SJSA1 (cell line): ENCODE measurements at regions not wholly inside any gene's neighbourhood (a gene's known extent, or its start where the extent isn't known, plus 50 kb on each side); places are given as distances from the start of the nearest gene placed in this dataset.
"Not testable (repeated sequence)": the region's sequence is repeated elsewhere in the genome, so short reads cannot be mapped to it uniquely, and the experiment has no call there.

Experiments
- DNase-seq, 2 experiments: peaks; one replicate each; pipeline ENCODE4 v3.0.0-alpha.2; 2015 to 2020; ENCODE audit warnings: low spot score in 2 of 2, low read depth in 1 of 2
- H3K27ac ChIP-seq: fragments of 250-450 bp; sonication (Bioruptor Pico); 2 replicates; pipeline ENCODE4 v1.5.1; 2020; ENCODE audit warnings: mild to moderate bottlenecking, moderate library complexity
- H3K27me3 ChIP-seq: fragments of 250-450 bp; sonication (Bioruptor Pico); replicated peaks from 2 replicates; pipeline ENCODE4 v1.5.1; 2020; ENCODE audit warnings: mild to moderate bottlenecking, moderate library complexity
- H3K36me3 ChIP-seq: fragments of 250-450 bp; sonication (Bioruptor Pico); 2 replicates; pipeline ENCODE4 v1.5.1; 2020; ENCODE audit warnings: mild to moderate bottlenecking
- H3K4me1 ChIP-seq: fragments of 250-450 bp; sonication (Bioruptor Pico); replicated peaks from 2 replicates; pipeline ENCODE4 v1.6.1; 2021; ENCODE audit warnings: mild to moderate bottlenecking
- H3K4me3 ChIP-seq: fragments of 250-450 bp; sonication (Bioruptor Pico); 2 replicates; pipeline ENCODE4 v1.5.1; 2020; ENCODE audit warnings: mild to moderate bottlenecking
- H3K9me3 ChIP-seq: fragments of 250-450 bp; sonication (Bioruptor Pico); replicated peaks from 2 replicates; pipeline ENCODE4 v1.5.1; 2020; ENCODE audit warnings: mild to moderate bottlenecking

DNA sequence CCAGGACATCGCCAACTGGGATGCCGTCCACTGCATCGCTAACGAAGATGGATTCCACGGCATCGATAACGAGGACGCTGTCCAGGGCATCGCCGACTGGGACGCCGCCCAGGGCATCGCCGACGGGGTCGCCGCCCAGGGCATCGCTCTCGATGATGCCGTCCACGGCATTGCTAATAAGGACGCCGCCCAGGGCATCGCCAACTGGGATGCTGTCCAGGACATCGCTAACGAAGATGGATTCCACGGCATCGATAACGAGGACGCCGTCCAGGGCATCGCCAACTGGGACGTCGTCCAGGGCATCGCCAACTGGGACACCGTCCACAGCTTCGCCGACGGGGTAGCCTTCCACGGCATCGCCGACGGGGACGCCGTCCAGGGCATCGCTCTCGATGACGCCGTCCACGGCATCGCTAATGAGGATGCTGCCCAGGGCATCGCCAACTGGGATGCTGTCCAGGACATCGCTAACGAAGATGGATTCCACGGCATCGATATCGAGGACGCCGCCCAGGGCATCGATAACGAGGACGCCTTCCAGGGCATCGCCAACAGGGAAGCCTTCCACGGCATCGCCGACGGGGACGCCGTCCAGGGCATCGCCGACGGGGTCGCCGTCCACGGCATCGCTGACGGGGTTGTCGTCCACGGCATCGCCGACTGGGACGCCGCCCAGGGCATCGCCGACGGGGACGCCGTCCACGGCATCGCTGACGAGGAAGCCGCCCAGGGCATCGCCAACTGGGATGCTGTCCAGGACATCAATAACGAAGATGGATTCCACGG lies 948.4 kb downstream of the TUBA3C start:
- Histone ChIP-seq H3K27ac (no peak overlapping the region), H3K36me3 (no peaks in the 10 kb centered on the region), H3K9me3 (no peaks in the 10 kb centered on the region), H3K27me3 (no peaks in the 10 kb centered on the region), H3K4me3 (no peak overlapping the region), H3K4me1 (no peaks in the 10 kb centered on the region)
- no peak for DNase-seq

DNA sequence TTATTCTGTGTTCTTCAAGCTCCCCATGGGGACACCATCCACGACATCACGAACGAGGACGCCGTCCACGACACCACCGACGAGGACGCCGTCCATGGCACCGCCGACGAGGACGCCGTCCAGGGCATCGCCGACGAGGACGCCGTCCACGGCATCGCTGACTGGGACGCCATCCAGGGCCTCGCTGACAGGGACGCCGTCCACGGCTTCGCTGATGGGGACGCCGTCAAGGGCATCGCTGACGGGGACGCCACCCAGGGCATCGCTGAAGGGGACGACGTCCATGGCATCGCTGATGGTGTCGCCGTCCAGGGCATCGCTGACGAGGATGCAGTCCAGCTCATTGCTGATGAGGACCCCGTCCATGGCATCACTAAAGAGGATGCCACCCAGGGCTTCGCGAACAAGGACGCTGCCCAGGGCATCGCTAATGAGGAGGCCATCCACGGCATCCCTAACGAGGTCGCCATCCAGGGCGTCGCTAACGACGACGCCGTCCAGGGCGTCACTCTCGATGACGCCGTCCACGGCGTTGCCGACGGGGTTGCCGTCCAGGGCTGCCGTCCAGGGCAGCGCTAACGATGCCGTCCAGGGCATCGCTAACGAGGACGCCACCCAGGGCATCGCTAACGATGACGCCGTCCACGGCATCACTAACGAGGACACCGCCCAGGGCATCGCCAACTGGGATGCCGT lies 949.2 kb downstream of the TUBA3C start:
- no peak for DNase-seq
- H3K4me3 ChIP-seq: no peak overlapping the region

DNA sequence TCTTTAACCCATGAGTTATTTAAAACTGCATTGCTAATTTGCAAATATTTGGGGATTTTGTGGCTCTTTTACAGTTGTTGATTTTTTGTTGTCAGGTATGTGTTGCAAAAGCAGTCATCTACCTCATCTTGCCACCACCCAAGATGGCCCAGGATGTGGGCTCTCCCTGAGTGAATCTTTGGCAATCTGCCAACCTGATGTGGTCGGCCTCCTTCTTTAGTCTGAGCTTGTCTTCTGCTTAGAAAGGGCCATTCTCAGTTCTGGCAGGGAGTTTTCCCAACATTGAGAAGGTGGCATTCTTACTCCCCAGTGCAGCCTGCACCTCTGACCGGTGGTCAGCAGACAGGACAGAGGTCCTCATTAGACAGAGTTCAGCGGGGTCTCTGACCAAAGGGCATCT lies 957.2 kb downstream of the TUBA3C start:
- not testable (repeated sequence) for H3K9me3 ChIP-seq, H3K4me3 ChIP-seq, DNase-seq, H3K4me1 ChIP-seq, H3K36me3 ChIP-seq, H3K27me3 ChIP-seq, H3K27ac ChIP-seq

More for the DNA sequence above, 949.2 kb downstream of the TUBA3C start:
- no peak overlapping the region for H3K27ac ChIP-seq
- H3K4me1 ChIP-seq: no peaks in the 10 kb centered on the region
- H3K36me3 ChIP-seq: no peaks in the 10 kb centered on the region
- H3K27me3 ChIP-seq: no peaks in the 10 kb centered on the region
- H3K9me3 ChIP-seq: no peaks in the 10 kb centered on the region

DNA sequence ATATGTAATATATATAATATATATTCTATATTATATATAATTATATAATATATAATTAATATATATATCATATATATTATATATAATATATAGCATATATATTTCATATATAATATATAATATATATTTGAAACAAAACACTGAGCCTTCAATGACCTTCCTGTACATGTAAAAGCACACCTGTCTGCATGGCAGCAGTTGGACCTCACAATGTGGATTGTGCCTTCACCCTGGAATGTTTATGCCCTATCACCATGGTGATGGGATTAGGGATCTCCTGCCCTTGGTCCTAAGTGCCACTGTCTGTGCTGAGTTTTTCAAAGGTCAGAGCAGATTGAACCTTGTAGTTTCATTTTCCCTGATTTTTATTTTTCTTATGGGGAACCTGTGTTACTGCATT lies 966.9 kb downstream of the TUBA3C start:
- not testable (repeated sequence) for H3K27me3 ChIP-seq, H3K27ac ChIP-seq, H3K36me3 ChIP-seq, H3K9me3 ChIP-seq, DNase-seq, H3K4me1 ChIP-seq, H3K4me3 ChIP-seq

DNA sequence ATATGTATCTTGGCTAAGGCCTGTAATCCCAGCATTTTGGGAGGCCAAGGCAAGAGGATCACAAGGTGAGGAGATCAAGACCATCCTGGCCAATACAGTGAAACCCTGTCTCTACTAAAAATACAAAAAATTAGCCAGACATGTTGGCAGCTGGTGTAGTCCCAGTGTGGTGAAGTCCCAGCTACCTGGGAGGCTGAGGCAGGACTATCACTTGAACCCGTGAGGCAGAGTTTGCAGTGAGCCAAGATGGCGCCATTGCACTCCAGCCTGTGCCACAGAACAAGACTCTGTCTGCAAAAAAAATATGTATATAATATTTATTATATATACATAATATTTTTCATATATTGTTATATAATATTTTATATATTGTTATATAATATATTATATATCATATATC lies 968.1 kb downstream of the TUBA3C start:
- H3K27ac ChIP-seq, DNase-seq, H3K4me1 ChIP-seq, H3K4me3 ChIP-seq, H3K9me3 ChIP-seq, H3K27me3 ChIP-seq, H3K36me3 ChIP-seq: not testable (repeated sequence)

DNA sequence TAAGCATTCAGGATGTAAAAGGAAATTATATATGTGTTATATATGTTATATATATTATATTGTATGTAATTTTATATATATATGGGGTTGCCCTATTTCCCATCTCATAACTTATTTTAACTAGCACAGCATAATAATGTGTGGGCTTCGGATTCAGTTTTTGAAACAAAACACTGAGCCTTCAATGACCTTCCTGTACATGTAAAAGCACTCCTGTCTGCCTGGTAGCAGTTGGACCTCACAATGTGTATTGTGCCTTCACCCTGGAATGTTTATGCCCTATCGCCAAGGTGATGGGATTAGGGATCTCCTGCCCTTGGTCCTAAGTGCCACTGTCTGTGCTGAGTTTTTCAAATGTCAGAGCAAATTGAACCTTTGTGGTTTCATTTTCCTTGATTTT lies 968.8 kb downstream of the TUBA3C start:
- Histone ChIP-seq H3K4me1 (no peaks in the 10 kb centered on the region), H3K9me3 (no peaks in the 10 kb centered on the region), H3K27ac (no peak overlapping the region), H3K27me3 (no peaks in the 10 kb centered on the region), H3K36me3 (no peaks in the 10 kb centered on the region), H3K4me3 (no peak overlapping the region)
- DNase-seq: peak; percentile 2 to 81

DNA sequence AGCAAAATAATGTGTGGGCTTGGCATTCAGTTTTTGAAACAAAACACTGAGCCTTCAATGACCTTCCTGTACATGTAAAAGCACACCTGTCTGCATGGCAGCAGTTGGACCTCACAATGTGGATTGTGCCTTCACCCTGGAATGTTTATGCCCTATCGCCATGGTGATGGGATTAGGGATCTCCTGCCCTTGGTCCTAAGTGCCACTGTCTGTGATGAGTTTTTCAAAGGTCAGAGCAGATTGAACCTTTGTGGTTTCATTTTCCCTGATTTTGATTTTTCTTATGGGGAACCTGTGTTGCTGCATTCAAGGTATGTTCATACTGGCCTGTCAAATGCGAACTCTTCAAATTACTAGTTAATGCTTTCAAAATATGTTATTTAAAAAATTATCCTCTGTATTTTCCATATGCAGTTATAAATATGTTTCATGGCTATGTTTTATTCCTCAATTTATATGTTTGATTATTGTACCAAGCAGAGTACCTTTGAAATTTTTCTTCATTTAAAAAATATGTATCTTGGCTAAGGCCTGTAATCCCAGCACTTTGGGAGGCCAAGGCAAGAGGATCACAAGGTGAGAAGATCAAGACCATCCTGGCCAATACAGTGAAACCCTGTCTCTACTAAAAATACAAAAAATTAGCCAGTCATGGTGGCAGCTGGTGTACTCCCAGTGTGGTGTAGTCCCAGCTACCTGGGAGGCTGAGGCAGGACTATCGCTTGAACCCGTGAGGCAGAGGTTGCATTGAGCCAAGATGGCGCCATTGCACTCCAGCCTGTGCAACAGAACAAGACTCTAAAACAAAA lies 969.7 kb downstream of the TUBA3C start:
- not testable (repeated sequence) for H3K27me3 ChIP-seq, H3K4me1 ChIP-seq, H3K4me3 ChIP-seq, H3K36me3 ChIP-seq, H3K27ac ChIP-seq, H3K9me3 ChIP-seq
- DNase-seq: peak; percentile 23 to 49

DNA sequence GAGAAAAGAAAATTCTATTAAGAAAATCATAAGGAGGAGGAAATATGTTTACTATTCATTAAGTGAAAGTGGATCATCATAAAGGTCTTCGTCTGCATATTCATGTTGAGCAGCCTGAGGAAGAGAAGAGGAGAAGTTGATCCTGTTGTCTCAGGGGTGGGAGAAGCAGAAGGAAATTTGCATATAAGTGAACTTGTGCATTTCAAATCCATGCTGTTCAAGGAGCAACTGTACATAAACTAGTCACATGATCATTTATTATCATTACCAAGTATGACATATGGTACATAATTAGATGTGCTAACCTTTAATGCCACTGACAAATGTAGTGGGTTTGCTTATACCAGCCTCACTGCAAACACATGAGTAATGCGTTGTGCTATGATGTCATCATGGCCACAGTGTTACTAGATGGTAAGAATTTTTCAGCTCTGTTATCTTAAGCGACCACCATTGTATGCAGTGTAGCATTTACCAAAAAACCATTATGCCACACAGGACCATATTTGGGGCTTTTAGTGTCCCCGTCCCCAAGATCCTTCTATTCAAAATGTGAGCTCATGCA lies 976.9 kb downstream of the TUBA3C start:
- not testable (repeated sequence) for H3K4me3 ChIP-seq, DNase-seq, H3K4me1 ChIP-seq, H3K36me3 ChIP-seq, H3K9me3 ChIP-seq, H3K27ac ChIP-seq, H3K27me3 ChIP-seq

DNA sequence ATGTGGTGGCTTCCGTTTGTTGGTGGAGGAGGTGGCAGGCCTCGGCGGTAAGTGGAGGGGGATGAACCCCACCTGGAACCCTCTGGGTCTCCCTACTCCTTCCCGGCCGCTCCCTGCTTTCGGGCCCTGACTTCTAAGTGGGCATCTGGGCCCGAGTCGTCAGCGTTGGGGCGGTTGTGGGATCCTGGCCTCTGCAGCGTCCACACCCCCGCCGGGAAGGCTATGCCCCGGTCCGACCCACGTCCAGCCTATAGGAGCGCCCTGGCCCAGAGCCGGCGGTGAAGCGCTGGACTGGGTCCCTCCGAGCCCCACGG lies 986.3 kb downstream of the TUBA3C start:
- H3K4me1 ChIP-seq, H3K36me3 ChIP-seq, H3K4me3 ChIP-seq, H3K27ac ChIP-seq, DNase-seq, H3K9me3 ChIP-seq, H3K27me3 ChIP-seq: not testable (repeated sequence)

DNA sequence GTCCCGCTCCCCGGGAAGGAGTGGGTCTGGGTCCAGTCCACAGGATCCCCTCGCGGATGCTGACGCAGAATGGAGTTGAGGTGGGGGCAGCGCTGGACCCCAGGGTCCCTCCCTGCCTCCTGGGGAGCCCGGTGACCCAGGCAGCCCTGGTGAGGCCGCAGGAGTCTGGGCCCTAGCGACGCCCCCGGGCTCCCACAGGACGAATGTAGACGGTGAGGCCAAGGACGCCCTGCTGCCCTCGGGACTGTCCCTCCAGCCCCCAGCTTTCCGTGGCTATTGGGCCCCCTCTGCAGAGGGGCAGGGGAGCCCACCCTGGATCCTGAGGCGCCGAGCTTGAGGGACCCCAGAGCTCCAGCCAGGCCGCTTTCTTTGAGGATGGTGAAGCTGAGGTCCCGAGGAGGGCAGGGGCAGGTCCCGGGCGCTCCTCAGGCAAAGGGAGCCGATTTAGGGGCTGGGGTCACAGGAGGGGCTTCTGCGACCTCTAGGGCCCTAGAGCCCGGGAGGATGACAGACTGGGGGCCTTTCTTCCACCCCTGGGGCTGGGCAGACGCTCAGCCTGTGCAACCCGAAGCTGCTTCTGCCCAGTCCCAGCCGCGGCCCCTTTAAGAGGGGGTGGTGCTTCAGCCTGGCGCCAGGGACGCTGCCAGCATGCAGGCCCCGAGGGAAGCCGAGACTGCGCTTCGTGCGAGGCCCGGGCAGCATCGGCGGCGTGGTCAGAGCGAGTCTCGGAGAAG lies 986.8 kb downstream of the TUBA3C start:
- H3K27me3 ChIP-seq, H3K36me3 ChIP-seq, H3K4me1 ChIP-seq, H3K9me3 ChIP-seq, H3K4me3 ChIP-seq, H3K27ac ChIP-seq, DNase-seq: not testable (repeated sequence)

DNA sequence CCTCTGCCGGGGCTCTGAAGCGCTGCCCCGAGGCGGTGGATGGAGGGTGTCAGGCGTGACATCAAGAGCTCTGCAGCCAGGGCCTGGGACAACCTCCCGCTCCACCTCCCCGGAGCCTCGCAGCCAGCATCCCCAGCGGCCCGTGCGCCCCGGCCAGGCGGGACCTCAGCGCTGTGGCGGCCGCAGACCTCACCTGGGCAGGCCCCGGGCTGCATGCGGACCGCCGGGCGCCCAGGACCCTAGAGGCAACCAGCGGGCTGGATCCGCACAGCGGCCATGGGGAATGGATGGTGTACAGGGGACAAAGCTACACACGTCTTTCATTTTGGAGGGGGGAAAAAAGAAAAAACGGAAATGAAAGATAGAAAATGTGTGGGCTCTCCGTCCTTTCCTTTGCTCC lies 987.5 kb downstream of the TUBA3C start:
- not testable (repeated sequence) for H3K27me3 ChIP-seq, H3K4me1 ChIP-seq, H3K27ac ChIP-seq, H3K4me3 ChIP-seq, H3K9me3 ChIP-seq, H3K36me3 ChIP-seq, DNase-seq
